DMS53 (cell line): ENCODE measurements at regions not wholly inside any gene's neighbourhood (a gene's known extent, or its start where the extent isn't known, plus 50 kb on each side); places are given as distances from the start of the nearest gene placed in this dataset.

ENCODE experiments used
- DNase-seq: peaks from one replicate; lab custom pipeline; 2025; lab: John Stamatoyannopoulos, UW

DNA sequence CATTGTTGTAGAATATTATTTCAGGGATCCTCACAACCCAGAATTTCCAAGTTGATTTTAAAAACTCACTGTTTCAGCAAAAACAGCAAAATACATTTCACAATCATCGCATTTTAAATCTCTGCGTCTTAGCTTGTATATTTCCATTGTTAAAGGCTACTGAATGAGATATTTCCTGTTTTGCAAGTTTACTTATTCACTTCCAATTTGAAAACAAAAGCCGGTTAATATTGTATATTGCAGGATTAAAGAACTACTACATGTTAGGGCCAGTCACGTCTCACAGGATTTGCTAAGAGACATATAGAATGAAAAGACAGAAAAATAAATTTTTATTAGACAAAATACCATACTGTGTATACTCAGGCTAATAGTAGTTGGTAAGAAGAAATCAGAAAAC is 395.9 kb upstream of the CDH9 start:
- peak; percentile 42 for DNase-seq

GRCh38 chr5:27414099-27414498 is 375.7 kb upstream of the CDH9 start:
- no peak for DNase-seq

- DNase-seq: no peak
These were observed 374.0 kb upstream of the CDH9 start for GRCh38 chr5:27412384-27412783.

GRCh38 chr5:27406020-27406419 is 367.6 kb upstream of the CDH9 start:
- DNase-seq: no peak

DNA sequence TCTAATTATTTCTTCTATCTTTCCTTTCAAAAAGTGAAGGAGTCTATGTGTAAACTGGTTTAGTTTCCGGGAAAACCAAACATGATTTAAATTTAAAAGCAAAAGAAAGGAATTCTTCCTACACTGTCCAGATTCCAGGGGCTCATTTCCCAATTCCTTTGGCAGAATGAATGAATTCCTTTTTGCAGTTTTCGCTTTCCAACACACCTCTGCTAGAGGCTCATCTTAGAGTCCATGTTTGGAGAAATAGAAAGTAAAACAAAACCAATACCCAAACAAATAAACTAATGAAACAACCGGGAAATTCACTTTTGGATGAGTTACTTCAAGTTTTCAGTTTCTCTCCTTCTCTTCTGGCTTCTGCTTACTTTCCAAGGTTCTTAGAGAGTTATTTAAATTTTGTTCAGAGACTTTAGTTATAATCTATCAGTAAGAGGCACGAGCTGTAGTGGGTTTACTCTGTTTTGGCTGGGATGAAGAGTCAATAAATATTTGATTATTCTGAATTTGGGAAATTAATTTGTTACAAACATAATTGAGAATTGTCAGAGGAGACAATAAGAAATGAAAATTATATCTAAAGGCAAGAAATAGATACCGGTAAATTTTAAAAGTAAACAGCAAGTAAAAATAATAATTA is 365.0 kb upstream of the CDH9 start:
- DNase-seq: peak; percentile 47

DNA sequence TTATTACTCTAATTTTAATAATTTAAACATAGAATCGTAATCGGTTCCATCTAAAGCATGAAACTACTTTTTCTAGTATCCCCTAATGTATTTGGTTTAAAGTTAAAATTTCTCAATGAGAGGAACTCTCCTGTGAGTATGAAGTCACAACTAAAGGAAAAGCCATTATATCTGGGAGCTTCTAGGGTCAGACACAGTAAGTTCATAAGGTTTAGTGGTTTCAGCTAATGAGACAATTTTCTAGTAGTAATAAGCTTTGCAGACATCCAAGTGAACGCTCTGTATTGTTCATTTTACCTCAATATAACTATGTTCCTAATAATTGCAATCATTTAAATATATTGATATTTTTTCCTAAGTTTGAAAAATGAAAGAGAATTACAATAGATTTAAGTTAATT is 364.4 kb upstream of the CDH9 start:
- DNase-seq: no peak

DNA sequence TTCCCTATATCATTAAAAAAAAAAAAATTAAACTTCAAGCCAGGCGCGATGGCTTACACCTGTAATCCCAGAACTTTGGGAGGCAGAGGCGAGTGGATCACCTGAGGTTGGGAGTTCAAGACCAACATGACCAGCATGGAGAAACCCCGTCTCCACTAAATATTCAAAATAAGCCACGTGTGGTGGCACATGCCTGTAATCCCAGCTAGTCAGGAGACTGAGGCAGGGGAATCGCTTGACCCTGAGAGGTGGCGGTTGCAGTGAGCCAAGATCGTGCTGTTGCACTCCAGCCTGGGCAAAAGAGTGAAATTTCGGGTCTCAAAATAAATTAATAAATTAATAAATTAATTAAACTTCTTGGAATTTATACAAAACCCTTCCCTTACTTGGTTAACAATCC is 358.6 kb upstream of the CDH9 start:
- DNase-seq: no peak

- peak; percentile 30 for DNase-seq
These were observed 354.3 kb upstream of the CDH9 start for GRCh38 chr5:27392716-27393115.

GRCh38 chr5:27389696-27390095 is 351.3 kb upstream of the CDH9 start:
- no peak for DNase-seq

DNA sequence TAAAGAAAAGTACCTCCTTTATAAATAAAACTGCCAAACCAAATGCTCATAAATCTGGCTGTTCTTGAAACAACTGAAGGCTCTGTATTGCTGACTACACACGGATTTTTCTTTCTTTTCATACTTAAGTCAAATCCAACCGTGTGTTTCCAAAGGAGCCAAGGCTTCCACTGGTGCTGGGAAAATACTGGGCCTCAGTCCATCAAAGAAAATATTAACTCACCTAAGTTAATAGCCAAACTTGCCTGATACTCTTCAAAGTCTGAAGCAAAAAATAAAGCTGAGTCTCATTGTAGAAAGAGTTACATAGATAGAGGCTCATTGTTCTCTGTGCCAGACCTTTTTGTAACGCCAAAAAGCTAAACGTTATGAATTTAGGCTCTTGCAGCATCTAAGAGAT is 350.4 kb upstream of the CDH9 start:
- no peak for DNase-seq

GRCh38 chr5:27387535-27388073 is 349.2 kb upstream of the CDH9 start:
- peak; percentile 45 for DNase-seq

GRCh38 chr5:27381686-27382085 is 343.3 kb upstream of the CDH9 start:
- no peak for DNase-seq

DNA sequence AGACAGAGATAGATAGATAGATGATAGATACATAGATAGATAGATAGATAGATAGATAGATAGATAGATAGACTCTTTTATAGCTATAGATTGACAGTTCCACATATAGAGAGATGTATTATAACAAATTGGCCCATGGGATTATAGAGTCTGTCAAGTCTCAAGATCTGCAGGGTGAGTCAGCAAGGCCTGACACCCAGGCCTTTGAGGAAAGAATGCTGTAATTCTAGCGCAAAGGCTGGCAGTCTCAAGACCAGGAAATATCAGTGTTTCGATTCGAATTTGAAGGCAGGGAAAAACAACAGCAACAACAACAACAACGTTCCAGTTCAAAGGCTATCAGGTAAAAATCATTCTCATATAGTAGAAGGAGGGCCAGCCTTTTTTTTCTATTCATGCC is 339.2 kb upstream of the CDH9 start:
- DNase-seq: no peak

- no peak for DNase-seq
These were observed 315.6 kb upstream of the CDH9 start for GRCh38 chr5:27353970-27354369.

DNA sequence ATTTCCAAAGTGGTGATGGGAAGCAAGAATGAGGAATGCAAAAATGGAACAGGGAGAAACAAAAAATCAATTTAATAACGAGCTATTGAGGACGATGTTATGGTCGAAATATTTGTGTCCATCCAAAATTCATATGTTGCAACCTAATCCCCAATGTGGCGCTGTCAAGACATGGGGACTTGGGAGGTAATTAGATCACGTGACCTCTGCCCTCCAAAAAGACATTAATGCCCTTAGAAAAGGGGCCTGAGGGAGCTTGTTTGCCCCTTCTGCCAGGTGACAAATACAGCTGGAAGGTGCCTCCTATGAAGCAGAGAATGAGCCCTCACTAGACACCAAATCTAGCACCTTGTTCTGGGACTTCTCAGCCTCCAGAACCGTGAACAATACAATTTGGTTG is 315.2 kb upstream of the CDH9 start:
- DNase-seq: no peak

GRCh38 chr5:27341342-27341741 is 303.0 kb upstream of the CDH9 start:
- DNase-seq: no peak

DNA sequence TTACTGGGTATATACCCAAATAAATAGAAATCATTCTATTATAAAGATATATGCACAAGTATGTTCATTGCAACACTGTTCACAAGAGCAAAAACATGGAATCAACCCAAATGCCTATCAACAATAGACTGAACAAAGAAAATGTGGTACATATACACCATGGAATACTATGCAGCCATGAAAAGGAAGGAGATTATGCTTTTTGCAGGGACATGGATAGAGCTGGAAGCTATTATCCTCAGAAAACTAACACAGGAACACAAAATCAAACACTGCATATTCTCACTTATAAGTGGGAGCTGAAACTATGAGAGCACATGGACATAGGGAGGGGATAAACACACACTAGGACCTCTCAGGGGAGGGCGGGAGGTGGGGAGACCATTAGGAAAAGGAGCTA is 298.4 kb upstream of the CDH9 start:
- DNase-seq: no peak

GRCh38 chr5:27328480-27328879 is 290.1 kb upstream of the CDH9 start:
- peak; percentile 13 for DNase-seq

DNA sequence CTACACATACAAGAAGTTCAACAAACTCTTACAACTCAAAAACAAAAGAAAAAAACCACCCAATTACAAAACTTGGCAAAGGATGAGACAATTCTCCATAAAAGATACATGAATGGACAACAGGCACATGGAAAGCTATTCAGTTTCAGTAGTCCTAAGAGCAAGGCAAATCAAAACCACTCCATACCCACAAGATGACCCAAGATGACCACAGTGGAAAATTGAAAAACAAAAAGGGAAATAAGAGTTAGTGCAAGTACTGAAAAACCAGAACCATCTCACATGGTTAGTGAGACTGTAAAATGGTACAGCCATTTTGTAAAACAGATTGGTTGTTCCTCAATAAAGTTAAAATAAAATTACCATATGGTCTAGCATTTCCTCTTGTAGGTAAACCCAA is 287.1 kb upstream of the CDH9 start:
- no peak for DNase-seq

DNA sequence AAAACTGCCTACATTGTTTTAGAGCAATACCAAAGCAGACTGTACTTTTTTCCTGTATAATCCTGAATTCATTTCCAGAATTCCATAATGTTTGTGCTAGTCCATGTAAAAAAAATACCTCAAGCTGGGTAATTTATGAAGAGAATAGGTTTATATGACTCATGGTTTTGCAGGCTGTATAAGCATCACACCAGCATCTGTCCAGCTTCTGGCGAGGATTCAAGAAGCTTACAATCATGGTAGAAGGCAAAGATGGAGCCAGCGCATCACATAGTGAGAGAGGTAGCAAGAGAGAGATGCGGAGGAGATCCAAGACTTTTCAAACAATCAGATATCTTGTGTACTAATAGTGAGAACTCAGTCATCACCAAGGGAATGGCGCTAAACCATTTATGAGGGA is 280.3 kb upstream of the CDH9 start:
- DNase-seq: no peak

- DNase-seq: no peak
These were observed 277.9 kb upstream of the CDH9 start for GRCh38 chr5:27316271-27316650.

DNA sequence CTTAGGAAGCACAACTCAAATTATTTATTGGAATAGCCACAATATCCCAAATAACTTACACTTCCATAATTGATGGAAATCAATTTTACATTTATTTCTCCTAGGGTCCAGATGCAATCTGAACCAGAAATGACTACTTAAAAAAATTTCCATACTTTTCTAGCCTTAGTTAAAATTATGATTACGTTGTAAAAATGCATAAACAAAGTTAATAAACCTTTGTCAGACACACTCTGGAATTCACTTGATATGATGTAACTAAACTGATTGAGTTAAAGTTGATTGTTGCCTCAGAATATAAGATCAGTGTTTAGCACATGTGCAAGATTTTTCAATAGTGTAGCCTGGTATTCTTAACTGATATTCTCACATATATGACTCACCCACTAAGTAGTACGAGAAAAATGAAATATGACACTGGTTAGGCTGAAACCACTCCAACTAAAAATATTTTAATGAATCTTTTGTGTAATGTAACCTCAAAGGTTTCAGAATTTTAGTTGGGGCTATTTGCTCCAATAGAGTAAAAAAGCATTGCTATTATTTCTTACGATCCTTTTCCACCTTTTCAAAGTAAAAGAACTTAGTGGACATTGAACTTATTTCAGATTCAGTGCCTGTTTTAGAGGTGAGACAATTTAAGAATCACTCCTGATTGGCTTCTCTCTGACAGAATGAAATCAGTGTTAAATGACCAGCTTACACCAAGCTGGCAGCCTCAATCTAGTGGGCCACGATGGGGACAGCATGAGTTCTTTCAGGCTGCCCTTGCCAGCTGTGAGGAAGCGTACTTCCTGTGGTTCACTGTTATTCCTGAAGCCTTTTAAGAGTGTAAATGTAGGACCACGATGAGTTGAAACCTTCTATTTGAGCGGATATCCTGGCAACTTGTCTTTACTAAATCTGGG is 277.2 kb upstream of the CDH9 start:
- peak; percentile 34 for DNase-seq

- no peak for DNase-seq
These were observed 275.2 kb upstream of the CDH9 start for GRCh38 chr5:27313549-27313948.
